Fibroblast of lung (primary cell): ENCODE measurements at regions not wholly inside any gene's neighbourhood (a gene's known extent, or its start where the extent isn't known, plus 50 kb on each side); places are given as distances from the start of the nearest gene placed in this dataset.

Experiments used
- DNase-seq, 2 donors: peaks; one replicate each; pipeline versions ENCODE4 v3.0.0 to v3.0.0-alpha.2; 2010; ENCODE audit warnings: low read depth in 2 of 2
- H2AFZ ChIP-seq: 2 replicates; pipeline ENCODE4 v1.5.1; 2012; ENCODE audit warnings: low read length, control low read depth, inconsistent platforms
- H3K27ac ChIP-seq: 2 replicates; pipeline ENCODE4 v1.5.1; 2011; ENCODE audit warnings: low read length, control low read depth; ENCODE audit not compliant: insufficient read depth
- H3K27me3 ChIP-seq: 2 replicates; pipeline ENCODE4 v1.5.1; 2011; ENCODE audit warnings: mild to moderate bottlenecking, low read length; ENCODE audit not compliant: control insufficient read depth, insufficient read depth
- H3K36me3 ChIP-seq: 2 replicates; pipeline ENCODE4 v1.5.1; 2011; ENCODE audit warnings: low read length; ENCODE audit not compliant: control insufficient read depth, insufficient read depth
- H3K4me1 ChIP-seq: 2 replicates; pipeline ENCODE4 v1.5.1; 2011; ENCODE audit warnings: low read length; ENCODE audit not compliant: control insufficient read depth, insufficient read depth; ENCODE audit errors: extremely low read depth
- H3K4me2 ChIP-seq: 2 replicates; pipeline ENCODE4 v1.5.1; 2011; ENCODE audit warnings: low read length, control low read depth; ENCODE audit not compliant: insufficient read depth; ENCODE audit errors: extremely low read depth
- H3K4me3 ChIP-seq, 4 experiments: fragments of 200-600 bp in 1 of 4; sonication (generic) in 1 of 4; replicated peaks in 1 of 4; 2 replicates each; pipeline ENCODE4 v1.5.1; 2011 to 2016; ENCODE audit warnings: low read length in 4 of 4, low read depth in 3 of 4, mild to moderate bottlenecking in 3 of 4, control low read depth in 2 of 4, inconsistent platforms in 1 of 4, mixed read lengths in 1 of 4; ENCODE audit not compliant: insufficient read depth in 1 of 4; ENCODE audit errors: control extremely low read depth in 1 of 4
- H3K79me2 ChIP-seq: 2 replicates; pipeline ENCODE4 v1.5.1; 2012; ENCODE audit warnings: mild to moderate bottlenecking, low read length, inconsistent platforms; ENCODE audit not compliant: control insufficient read depth, insufficient read depth
- H3K9ac ChIP-seq: 2 replicates; pipeline ENCODE4 v1.5.1; 2011; ENCODE audit warnings: mild to moderate bottlenecking, low read length, control low read depth; ENCODE audit not compliant: insufficient read depth
- H3K9me3 ChIP-seq: 2 replicates; pipeline ENCODE4 v1.5.1; 2012; ENCODE audit warnings: low read depth, low read length; ENCODE audit not compliant: control insufficient read depth, insufficient read depth
- H4K20me1 ChIP-seq: 2 replicates; pipeline ENCODE4 v1.5.1; 2011; ENCODE audit warnings: low read length; ENCODE audit not compliant: control insufficient read depth, insufficient read depth; ENCODE audit errors: extremely low read depth
- EZH2 ChIP-seq: IDR thresholded peaks from 2 replicates; pipeline ENCODE4 v1.5.1; 2012; ENCODE audit warnings: low read length, control low read depth, mild to moderate bottlenecking; ENCODE audit errors: missing control alignments
- TF ChIP-seq, protein P1 (sequence below), 2 donors: IDR thresholded peaks in 1 of 2; conservative IDR thresholded peaks in 1 of 2; 1 replicate in 1 of 2; 2 replicates in 1 of 2; pipeline ENCODE4 v1.5.1; 2011 to 2012; ENCODE audit warnings: low read length in 2 of 2, control low read depth in 1 of 2, inconsistent platforms in 1 of 2, low read depth in 1 of 2, mild to moderate bottlenecking in 1 of 2

- Histone ChIP-seq H4K20me1 (no peaks in the 10 kb centered on the region), H3K4me3 (no peak overlapping the region), H3K27ac (no peak overlapping the region), H3K79me2 (no peaks in the 10 kb centered on the region), H3K9me3 (no peaks in the 10 kb centered on the region), H3K27me3 (no peaks in the 10 kb centered on the region), H3K36me3 (no peaks in the 10 kb centered on the region), H3K9ac (no peak overlapping the region), H3K4me1 (no peaks in the 10 kb centered on the region), H2AFZ (no peak overlapping the region), H3K4me2 (no peak overlapping the region)
- TF ChIP-seq, protein P1, sequence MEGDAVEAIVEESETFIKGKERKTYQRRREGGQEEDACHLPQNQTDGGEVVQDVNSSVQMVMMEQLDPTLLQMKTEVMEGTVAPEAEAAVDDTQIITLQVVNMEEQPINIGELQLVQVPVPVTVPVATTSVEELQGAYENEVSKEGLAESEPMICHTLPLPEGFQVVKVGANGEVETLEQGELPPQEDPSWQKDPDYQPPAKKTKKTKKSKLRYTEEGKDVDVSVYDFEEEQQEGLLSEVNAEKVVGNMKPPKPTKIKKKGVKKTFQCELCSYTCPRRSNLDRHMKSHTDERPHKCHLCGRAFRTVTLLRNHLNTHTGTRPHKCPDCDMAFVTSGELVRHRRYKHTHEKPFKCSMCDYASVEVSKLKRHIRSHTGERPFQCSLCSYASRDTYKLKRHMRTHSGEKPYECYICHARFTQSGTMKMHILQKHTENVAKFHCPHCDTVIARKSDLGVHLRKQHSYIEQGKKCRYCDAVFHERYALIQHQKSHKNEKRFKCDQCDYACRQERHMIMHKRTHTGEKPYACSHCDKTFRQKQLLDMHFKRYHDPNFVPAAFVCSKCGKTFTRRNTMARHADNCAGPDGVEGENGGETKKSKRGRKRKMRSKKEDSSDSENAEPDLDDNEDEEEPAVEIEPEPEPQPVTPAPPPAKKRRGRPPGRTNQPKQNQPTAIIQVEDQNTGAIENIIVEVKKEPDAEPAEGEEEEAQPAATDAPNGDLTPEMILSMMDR (conservative IDR thresholded peaks at IDR 0.05 in 1 of 2, IDR thresholded peaks at IDR 0.05 in 1 of 2; ENCODE audit: low read depth in 1 of 2, low read length in 2 of 2), result no peak
- TF ChIP-seq EZH2, result no peak
- no peak for DNase-seq
Measured at GRCh38 chr1:209191262-209191634, 392.3 kb upstream of the CAMK1G start.

DNA sequence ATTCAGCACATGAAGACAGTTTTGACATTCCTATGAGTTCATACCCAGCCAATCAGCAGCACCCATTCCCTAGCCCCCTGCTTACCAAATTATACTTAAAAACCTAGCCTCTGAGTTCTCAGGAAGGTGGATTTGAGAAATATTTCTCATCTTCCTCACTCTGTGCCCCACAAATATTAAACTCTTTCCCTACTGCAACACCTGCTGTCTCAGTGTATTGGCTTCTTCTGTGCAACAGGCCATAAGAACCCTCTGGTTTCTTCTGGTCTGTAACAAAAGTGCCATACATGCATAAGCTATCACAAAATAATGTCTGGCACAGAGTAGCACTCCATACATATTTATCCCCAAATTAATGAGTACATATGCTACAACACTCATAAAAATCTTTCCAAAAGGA is 387.4 kb upstream of the CAMK1G start:
- no peaks in the 10 kb centered on the region for H3K79me2 ChIP-seq
- no peak overlapping the region for H3K4me2 ChIP-seq
- TF ChIP-seq, protein P1 (conservative IDR thresholded peaks at IDR 0.05 in 1 of 2, IDR thresholded peaks at IDR 0.05 in 1 of 2; ENCODE audit: low read depth in 1 of 2, low read length in 2 of 2), result no peak
- TF ChIP-seq EZH2, result no peak
- H3K4me3 ChIP-seq, result no peak overlapping the region
- no peaks in the 10 kb centered on the region for H3K36me3 ChIP-seq
- no peaks in the 10 kb centered on the region for H3K9me3 ChIP-seq
- H3K4me1 ChIP-seq, result no peaks in the 10 kb centered on the region
- H4K20me1 ChIP-seq, result no peaks in the 10 kb centered on the region
- no peak for DNase-seq
- H3K27ac ChIP-seq, result no peak overlapping the region
- no peak overlapping the region for H3K9ac ChIP-seq
- H3K27me3 ChIP-seq, result no peaks in the 10 kb centered on the region
- no peak overlapping the region for H2AFZ ChIP-seq

- Histone ChIP-seq H3K79me2 (no peaks in the 10 kb centered on the region), H4K20me1 (no peaks in the 10 kb centered on the region), H3K36me3 (no peaks in the 10 kb centered on the region), H3K4me2 (no peak overlapping the region), H3K4me3 (no peak overlapping the region), H2AFZ (no peak overlapping the region), H3K27me3 (no peaks in the 10 kb centered on the region), H3K4me1 (no peaks in the 10 kb centered on the region), H3K9me3 (no peaks in the 10 kb centered on the region), H3K27ac (no peak overlapping the region), H3K9ac (no peak overlapping the region)
- TF ChIP-seq, protein P1 (conservative IDR thresholded peaks at IDR 0.05 in 1 of 2, IDR thresholded peaks at IDR 0.05 in 1 of 2; ENCODE audit: low read depth in 1 of 2, low read length in 2 of 2), result no peak
- TF ChIP-seq EZH2, result no peak
- DNase-seq, result no peak
Measured at GRCh38 chr1:209198961-209199750, 384.4 kb upstream of the CAMK1G start.
